ENCODE measurements at regions not wholly inside any gene's neighbourhood (a gene's known extent, or its start where the extent isn't known, plus 50 kb on each side); places are given as distances from the start of the nearest gene placed in this dataset.
"Not testable (repeated sequence)": the region's sequence is repeated elsewhere in the genome, so short reads cannot be mapped to it uniquely, and the experiment has no call there.

GRCh38 chr5:102617191-102618187 is 118.7 kb upstream of the SLCO6A1 start:
- DNase-seq = no peak

DNA sequence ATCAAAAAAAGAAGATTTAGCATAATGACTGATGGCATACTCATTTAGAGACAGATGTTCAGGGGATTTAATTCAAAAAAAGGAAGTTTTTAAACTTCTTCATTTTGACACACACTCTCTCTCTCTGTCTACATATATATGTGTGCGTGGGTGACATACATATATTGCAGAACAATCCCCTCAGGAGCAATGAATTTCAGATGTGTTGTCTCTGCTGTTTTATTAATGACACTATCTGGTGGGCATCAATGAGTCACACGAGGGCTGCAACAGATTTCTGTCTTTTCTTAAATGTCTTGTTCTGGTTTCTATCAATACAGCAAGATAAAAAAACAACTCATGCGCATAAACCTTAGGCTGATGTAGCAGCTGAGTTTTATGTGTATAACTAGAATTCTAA is 123.5 kb upstream of the SLCO6A1 start:
- DNase-seq = no peak

GRCh38 chr5:102623329-102624065 is 124.7 kb upstream of the SLCO6A1 start:
- DNase-seq = no peak

GRCh38 chr5:102624405-102624804 is 125.6 kb upstream of the SLCO6A1 start:
- DNase-seq = no peak

- no peak for DNase-seq
These were observed 126.7 kb upstream of the SLCO6A1 start for GRCh38 chr5:102625468-102625867.

DNA sequence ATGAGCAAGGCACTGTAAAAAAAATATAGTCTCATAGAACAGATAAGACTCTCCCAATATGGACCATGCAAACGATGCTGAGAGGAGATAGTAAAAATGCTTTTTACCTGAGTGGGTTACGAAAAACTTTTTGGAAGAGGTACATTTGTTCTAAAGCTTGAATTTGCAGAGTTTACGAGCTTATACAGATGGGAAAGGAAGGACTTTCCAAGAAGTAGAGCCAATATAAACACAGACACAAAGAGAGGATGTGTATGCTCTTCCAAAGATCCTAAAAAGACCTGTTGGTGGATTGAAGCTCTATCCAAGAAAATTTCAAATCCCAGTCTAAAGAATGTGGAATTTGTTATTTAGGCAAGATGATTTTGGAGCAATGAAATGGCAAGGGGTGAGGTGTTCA is 127.1 kb upstream of the SLCO6A1 start:
- no peak for DNase-seq

GRCh38 chr5:102627315-102627714 is 127.8 kb upstream of the PAM start:
- no peak for DNase-seq

- DNase-seq = no peak
These were observed 126.5 kb upstream of the PAM start for GRCh38 chr5:102628441-102629175.

DNA sequence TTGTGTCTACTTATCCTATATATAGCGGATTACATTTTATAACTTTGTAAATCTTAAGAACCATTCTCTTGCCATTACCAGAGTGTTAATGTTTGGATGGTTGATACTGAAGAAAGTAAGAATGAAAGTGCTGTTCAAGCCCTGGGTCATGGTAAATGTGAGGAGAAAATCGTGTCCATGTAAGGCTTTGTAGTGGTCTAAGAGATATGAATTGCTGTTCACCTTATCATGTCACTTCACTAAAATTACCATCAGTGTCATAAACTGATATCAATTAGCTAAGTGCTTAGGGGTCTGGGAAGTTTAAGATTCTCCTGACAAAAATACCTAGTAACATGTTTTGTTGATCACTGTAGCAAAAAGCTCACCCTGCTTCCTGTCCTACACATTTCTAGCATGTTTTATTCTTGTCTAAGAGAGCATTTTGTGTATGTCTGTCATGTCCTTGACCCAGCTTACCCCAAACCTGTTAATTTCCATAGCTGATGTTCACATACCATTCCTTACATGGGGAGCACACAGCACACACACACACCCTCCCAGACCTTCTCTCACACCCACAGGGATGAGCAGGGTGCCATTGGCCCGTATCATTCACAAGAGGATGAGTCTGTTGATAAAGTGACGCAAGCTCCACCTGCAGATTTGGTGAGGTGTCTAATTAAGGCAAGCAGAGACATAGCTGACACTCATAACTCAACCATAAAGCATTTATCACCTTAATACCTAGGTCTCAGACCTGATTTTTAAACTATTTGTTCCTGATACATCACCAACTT is 125.1 kb upstream of the PAM start:
- DNase-seq = no peak

- DNase-seq = not testable (repeated sequence)
These were observed 119.7 kb upstream of the PAM start for GRCh38 chr5:102635399-102635798.

DNA sequence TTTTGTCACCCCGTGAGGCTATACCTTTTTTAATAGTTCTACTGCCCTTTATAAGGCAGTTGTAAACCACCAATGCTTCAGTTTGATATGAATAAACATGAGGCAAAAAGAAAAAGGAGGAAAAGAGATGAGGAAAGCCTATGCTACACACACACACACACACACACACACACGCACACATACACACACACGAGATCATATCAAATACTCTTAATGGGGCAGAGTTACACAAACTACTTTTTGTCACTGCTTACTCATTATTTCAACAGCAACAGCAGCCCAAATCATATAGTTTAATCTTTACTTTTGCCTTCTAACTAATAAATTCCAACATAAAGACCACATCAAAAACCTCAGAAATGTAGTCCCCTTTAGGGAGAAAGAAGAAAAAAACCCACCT is 116.8 kb upstream of the PAM start:
- DNase-seq = no peak

DNA sequence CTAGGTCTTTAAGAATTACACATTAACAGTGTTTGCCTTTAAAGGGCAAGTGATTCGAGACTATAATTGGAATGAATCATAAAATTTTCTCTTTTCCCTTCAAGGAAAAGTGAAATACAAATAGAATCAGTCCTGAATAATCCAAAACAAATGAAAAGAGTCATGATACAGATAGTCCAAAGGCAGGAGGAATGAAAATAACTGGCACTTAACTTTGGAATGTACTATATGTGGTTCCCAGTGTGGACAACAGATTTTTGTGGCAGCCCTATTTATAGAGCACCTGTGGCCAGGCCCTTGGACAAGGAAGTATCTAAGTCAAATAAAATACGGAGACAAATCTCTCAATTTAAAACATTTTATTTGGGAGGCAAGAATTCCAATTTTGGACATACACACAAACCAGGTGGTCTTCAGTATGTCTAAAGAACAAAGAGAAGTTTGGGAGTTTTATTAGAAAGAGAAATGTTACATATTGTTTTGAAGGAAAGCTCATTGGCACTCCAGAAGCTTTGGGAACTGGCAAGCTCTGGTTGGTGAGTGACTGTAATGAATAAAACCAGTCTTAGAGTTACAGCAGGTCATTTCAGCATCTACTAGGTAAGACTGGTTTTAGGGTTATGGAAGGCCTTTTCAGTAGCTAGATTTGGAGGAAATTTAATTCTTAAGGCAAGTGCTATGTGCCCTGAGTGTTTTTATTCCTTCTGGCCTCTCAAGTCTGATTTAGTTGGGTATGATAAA is 116.0 kb upstream of the PAM start:
- no peak for DNase-seq

DNA sequence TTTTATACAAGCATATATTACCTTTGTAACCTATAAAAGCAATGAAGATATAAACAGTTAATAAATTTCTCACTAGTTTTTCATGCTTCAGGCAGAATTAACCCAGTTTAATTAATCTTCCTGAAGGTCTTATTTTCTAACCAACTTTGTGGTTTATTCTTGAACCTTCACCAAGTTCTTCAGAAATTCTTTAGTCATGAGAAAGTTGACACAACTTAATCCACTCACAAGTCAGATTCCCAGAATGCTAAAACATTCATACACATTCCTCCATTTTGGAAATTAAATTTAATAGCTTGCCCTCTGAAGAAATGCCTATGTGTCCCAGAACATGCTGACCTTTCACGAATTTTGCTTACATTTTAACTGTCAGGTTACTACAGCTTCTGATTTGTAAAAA is 105.4 kb upstream of the PAM start:
- DNase-seq = no peak

DNA sequence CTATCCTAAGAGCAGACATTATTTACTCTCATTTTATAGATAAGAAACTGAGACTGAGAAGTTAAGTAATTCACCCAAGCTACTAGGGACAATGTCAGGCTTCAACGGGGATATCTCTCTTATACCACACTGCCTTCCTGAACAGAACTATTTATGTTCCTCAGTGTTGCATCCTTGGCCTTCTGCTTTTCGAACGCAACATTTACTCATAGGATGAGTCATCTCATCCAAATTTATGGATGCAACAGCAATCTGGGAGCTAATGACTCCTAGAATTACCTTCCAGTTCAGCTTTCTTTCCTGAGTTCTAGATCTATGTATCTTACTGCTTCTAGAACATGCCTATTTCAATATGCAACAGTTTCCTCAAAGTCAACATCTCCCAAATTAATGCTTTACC is 103.6 kb upstream of the PAM start:
- no peak for DNase-seq

DNA sequence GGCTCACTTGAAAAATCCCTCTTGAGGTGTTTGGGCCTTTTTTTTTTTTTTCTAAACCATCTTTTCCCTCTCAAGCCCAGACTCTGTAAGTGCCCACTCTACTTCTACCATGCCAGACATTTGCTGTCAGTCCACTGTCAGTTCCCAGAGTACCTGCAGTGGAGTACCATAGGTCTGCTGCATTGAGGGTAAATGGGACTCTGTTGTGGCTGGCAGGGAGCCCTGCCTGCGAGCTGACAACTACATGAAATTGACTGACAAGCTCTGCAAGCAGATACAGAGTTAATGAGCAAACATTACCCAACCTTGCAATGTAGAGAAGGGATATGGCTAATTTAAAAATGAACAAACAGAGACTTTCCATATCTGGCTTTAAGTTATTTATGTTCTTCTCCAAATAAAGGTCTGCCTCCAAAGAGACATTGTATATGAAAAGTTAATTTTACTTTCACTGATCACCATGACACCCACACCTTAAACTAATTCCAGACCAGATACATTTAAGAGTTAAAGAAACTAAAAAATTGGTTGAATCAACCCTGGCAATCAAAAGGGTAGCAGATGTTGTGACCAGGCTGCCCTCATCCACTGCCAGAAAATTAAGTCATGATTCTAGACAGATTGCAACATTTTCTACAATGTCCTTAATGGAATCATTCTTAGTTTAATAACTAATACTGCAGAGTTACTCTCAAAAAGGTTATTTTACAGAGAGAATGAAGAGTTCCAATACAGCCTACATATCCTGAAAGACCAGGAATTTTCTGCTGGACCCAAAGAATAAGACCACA is 100.4 kb upstream of the PAM start:
- no peak for DNase-seq

- no peak for DNase-seq
These were observed 96.0 kb upstream of the PAM start for GRCh38 chr5:102659151-102659550.

DNA sequence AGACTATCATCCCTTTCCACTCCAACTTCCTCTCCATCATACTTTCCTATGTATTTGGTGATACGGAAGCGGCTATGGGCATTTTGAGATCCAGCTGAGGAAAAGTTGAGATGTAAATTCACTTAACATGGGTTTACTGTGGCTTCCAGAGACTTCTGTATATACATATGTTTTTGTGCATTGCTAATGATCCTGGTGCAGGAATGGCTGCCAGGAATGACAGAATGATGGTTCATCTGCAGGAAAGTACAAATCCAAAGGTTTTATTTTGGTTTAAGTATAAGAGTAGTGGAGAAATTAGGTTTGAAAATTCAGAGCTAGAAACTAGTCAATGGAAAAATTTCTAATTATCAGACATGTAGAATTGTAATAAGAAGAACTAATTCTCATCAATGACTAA is 95.0 kb upstream of the PAM start:
- no peak for DNase-seq

DNA sequence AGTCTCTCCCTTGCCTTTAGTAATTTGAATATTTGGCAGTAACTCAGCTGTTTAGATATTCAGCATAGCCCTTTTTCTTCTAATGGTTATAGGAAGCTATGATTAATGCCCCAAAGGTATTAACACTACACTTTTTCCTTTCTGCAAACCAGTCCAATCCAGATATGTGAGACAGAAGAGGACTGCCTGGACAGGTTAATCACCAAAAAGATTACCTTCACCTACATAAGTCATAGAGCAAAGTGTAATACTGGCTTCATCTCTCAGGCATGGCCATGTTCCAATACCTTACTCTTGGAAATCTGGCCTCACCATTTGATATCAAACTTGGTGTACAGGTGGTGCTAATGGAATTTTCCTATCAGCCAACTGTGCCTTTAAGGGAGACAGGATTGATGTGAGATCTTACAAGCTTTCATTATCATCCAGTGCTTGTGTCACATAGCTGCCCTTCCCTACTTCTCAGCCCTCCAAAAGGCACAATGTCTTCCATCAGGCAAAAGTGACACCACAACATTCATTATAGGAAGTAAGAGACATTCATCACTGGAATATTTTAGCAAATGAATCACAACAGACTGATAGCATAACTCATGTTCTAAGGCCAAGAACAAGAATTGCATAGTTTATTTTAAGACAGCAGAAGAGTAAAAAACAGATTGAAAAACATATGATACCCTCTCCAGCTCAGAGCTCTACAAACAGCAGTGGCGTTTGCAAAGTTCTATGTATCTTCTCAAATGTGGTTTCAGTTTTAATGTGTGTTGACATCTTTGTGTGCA is 91.2 kb upstream of the PAM start:
- DNase-seq = no peak

- no peak for DNase-seq
These were observed 90.3 kb upstream of the PAM start for GRCh38 chr5:102664616-102665335.

All from NCI-H1930 (cell line).